ENCODE measurements at regions not wholly inside any gene's neighbourhood (a gene's known extent, or its start where the extent isn't known, plus 50 kb on each side); places are given as distances from the start of the nearest gene placed in this dataset.

DNA sequence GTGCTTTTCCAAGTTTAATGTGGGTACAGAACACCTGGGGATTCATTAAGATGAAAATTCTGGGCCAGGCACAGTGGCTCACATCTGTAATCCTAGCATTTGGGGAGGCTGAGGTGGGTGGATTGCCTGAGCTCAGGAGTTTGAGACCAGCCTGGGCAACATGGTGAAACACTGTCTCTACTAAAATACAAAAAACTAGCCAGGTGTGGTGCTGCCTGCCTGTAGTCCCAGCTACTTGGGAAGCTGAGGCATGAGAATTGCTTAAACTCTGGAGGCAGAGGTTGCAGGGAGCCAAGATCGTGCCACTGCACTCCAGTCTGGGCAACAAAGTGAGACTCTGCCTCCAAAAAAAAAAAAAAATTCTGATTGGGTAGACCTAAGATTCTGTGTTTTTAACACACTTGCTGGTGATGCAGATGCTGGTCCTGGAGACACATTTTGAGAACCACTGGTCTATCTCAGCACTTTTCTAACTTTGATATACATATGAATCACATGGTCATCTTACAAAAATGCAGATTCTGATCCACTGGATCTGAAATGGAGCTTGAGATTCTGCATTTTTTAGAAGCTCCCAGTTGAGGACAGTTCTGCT lies 223.8 kb upstream of the SATB1 start:
- CTCF ChIA-PET: no interaction called here

More for the DNA sequence above, 223.8 kb upstream of the SATB1 start:
- Histone ChIP-seq H3K4me1 (ENCODE audit: control insufficient read depth, insufficient read depth, low read length) (no peaks in the 10 kb centered on the region), H4K8ac (ENCODE audit: low read depth in 2 of 2, low read length in 2 of 2) (no peak overlapping the region), H2AK5ac (ENCODE audit: low read depth, low read length) (no peak overlapping the region), H3K4ac (ENCODE audit: low read depth, low read length) (no peak overlapping the region), H3K4me3 (ENCODE audit: insufficient read depth, low read depth, low read length) (no peak overlapping the region), H3K27ac (ENCODE audit: insufficient read depth, low read length) (no peak overlapping the region), H3K27me3 (ENCODE audit: control insufficient read depth, insufficient read depth, low read length) (no peaks in the 10 kb centered on the region), H3K9me1 (ENCODE audit: insufficient read depth, low read length) (no peaks in the 10 kb centered on the region), H2AK9ac (replicated peaks; ENCODE audit: low read depth, low read length, poor library complexity) (no peak overlapping the region), H3K56ac (ENCODE audit: extremely low read depth, insufficient read depth, low read length) (no peak overlapping the region), H3K9me3 (ENCODE audit: control insufficient read depth, insufficient read depth, low read length) (peaks cover 11% of the 10 kb centered on the region), H3K18ac (ENCODE audit: low read depth, low read length) (no peak overlapping the region), H3K23ac (ENCODE audit: low read depth, low read length) (no peak overlapping the region), H3K79me1 (ENCODE audit: low read depth in 1 of 2, low read length in 2 of 2) (no peaks in the 10 kb centered on the region), H2AFZ (replicated peaks; ENCODE audit: low read length, poor library complexity) (no peak overlapping the region), H4K20me1 (ENCODE audit: insufficient read depth, low read length) (no peaks in the 10 kb centered on the region), H3K9ac (ENCODE audit: low read depth, low read length) (no peak overlapping the region), H2BK120ac (ENCODE audit: low read depth, low read length) (no peak overlapping the region), H2BK15ac (ENCODE audit: low read depth, low read length) (no peak overlapping the region), H3K36me3 (ENCODE audit: control insufficient read depth, insufficient read depth, low read length) (no peaks in the 10 kb centered on the region), H4K5ac (ENCODE audit: low read depth, low read length) (no peak overlapping the region), H3K4me2 (ENCODE audit: low read depth, low read length) (no peak overlapping the region), H2BK20ac (ENCODE audit: low read depth, low read length) (no peak overlapping the region), H4K91ac (ENCODE audit: insufficient read depth, low read depth, low read length) (no peak overlapping the region), H3K14ac (replicated peaks; ENCODE audit: low read depth, low read length) (no peak overlapping the region), H2BK5ac (ENCODE audit: low read depth, low read length, poor library complexity, severe bottlenecking) (no peak overlapping the region)
- no TSS peak for BruUV-seq (replicated peaks)
- DNase-seq (no peak), ATAC-seq (ENCODE audit: low read depth) (no peak)
- TF ChIP-seq, protein P1, sequence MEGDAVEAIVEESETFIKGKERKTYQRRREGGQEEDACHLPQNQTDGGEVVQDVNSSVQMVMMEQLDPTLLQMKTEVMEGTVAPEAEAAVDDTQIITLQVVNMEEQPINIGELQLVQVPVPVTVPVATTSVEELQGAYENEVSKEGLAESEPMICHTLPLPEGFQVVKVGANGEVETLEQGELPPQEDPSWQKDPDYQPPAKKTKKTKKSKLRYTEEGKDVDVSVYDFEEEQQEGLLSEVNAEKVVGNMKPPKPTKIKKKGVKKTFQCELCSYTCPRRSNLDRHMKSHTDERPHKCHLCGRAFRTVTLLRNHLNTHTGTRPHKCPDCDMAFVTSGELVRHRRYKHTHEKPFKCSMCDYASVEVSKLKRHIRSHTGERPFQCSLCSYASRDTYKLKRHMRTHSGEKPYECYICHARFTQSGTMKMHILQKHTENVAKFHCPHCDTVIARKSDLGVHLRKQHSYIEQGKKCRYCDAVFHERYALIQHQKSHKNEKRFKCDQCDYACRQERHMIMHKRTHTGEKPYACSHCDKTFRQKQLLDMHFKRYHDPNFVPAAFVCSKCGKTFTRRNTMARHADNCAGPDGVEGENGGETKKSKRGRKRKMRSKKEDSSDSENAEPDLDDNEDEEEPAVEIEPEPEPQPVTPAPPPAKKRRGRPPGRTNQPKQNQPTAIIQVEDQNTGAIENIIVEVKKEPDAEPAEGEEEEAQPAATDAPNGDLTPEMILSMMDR (conservative IDR thresholded peaks at IDR 0.05; ENCODE audit: low read depth, low read length): no peak
- TF ChIP-seq SMC3 (IDR thresholded peaks at IDR 0.05; ENCODE audit: low read depth, low read length): no peak
- TF ChIP-seq MAFK (IDR thresholded peaks at IDR 0.05; ENCODE audit: low read depth, low read length): no peak
- no peak for TF ChIP-seq POLR2A (IDR thresholded peaks at IDR 0.05; ENCODE audit: low read depth, low read length)
- no peak for TF ChIP-seq BHLHE40 (IDR thresholded peaks at IDR 0.05; ENCODE audit: low read depth, low read length)
- no peak for TF ChIP-seq NFE2L2 (IDR thresholded peaks at IDR 0.05; ENCODE audit: low read depth, low read length)
- no peak for TF ChIP-seq FOS (IDR thresholded peaks at IDR 0.05; ENCODE audit: low read depth, low read length)
- TF ChIP-seq MXI1 (IDR thresholded peaks at IDR 0.05; ENCODE audit: borderline replicate concordance, low read depth, low read length): no peak
- no peak for TF ChIP-seq RCOR1 (IDR thresholded peaks at IDR 0.05; ENCODE audit: insufficient replicate concordance, low read length)
- TF ChIP-seq, protein P2, sequence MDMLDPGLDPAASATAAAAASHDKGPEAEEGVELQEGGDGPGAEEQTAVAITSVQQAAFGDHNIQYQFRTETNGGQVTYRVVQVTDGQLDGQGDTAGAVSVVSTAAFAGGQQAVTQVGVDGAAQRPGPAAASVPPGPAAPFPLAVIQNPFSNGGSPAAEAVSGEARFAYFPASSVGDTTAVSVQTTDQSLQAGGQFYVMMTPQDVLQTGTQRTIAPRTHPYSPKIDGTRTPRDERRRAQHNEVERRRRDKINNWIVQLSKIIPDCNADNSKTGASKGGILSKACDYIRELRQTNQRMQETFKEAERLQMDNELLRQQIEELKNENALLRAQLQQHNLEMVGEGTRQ (IDR thresholded peaks at IDR 0.05; ENCODE audit: low read depth, low read length): no peak
- no peak for TF ChIP-seq MAZ (IDR thresholded peaks at IDR 0.05; ENCODE audit: borderline replicate concordance, low read depth, low read length)
- no peak for TF ChIP-seq ELK1 (IDR thresholded peaks at IDR 0.05; ENCODE audit: borderline replicate concordance, low read depth, low read length)
- no peak for TF ChIP-seq CEBPB (IDR thresholded peaks at IDR 0.05; ENCODE audit: low read depth, low read length)
- no peak for TF ChIP-seq CHD1 (IDR thresholded peaks at IDR 0.05; ENCODE audit: low read depth, low read length)
- POLR2A ChIA-PET (ENCODE audit: unreplicated experiment): no interaction called here
- no CpG with 5 or more reads among the region's 1 CpG for WGBS, 2 experiments (ENCODE audit: extremely low coverage in 2 of 2, insufficient read length in 1 of 2)
- in situ Hi-C loops (cut with MboI; ENCODE audit: low sequenced_read_pairs) (no loop called here), intact Hi-C loops (cut with micrococcal nuclease) (no loop called here), dilution Hi-C loops (cut with HindIII; ENCODE audit: low sequenced_read_pairs, unreplicated experiment) (no loop called here)
